ENCODE measurements at regions not wholly inside any gene's neighbourhood (a gene's known extent, or its start where the extent isn't known, plus 50 kb on each side); places are given as distances from the start of the nearest gene placed in this dataset.
"Not testable (repeated sequence)": the region's sequence is repeated elsewhere in the genome, so short reads cannot be mapped to it uniquely, and the experiment has no call there.

DNA sequence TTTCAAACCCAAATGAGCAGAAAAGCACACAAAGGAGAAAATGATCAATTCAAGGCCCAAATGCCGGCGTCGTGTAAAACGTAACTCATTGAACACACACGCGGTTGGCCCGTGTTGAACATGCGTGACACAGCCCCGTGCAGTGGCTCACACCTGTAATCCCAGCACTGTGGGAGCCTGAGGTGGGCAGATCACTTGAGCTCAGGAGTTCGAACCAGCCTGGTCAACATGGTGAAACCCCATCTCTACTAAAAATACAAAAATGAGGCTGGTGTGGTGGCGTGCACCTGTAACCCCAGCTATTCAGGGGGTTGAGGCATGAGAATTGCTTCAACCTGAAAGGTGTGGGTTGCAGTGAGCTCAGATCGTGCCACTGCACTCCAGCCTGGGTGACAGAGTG lies 156.7 kb upstream of the KLF6 start:
- DNase-seq = no peak

DNA sequence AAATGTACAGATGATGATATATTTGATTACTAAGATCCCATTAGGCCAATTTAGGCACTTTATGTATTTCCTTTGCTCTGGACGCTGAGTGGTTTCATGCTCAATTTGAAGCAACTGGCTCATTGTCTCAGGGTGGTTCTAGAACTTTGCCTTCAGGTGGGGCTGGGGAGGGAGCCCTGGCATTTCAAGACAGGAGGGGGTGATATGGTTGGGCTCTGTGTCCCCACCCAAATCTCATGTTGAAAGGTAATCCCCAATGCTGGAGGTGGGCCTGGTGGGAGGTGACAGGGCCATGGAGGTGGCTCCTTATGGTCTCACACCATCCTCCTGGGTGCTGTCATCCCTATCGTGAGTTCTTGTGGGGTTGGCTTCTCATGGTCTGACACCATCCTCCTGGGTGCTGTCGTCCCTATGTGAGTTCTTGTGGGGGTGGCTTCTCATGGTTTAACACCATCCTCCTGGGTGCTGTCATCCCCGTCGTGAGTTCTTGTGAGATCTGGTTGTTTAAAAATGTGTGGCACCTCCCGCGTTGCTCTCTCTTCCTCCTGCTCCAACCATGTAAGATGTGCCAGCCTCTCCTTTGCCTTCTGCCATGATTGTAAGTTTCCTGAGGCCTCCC lies 151.5 kb upstream of the KLF6 start:
- no peak for DNase-seq

DNA sequence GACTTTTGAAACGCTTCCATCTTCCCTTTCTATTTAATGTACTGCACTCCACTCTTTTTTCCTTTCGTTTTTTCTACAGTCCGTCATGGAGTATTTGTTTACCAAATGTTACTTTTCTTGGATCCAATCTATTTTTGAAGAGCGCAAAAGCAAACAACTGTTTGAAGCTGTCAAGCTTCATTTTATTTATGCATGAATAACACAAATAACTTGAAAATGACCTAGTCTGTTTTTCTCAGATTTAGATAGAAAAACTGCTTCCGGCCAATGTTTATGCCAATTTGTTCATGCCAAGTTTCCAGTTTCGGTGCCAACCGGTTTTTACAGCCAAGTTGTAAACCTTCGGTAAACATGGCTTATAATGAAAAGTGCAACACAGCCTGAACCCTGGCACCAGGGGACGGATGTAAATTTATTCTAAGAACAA lies 150.9 kb upstream of the KLF6 start:
- no peak for DNase-seq

DNA sequence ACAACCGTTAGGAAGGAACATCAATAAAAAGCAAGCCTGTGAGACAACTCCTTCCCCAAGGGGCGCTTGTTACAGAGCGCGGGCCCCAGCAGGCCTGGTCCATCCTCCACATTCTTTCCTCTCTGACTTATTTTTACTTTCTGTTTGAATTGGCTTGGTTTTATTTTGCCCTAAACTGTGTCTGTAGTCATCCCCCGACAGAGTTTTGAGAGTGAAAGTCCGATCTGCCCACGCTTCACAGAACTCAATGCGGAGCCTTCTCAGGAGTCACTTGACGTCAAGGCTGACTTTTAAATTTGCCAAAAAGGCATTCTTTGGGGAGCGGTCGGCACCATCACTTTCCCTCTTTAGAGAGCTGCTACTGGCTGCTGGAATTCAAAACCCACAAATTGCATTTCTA lies 150.1 kb upstream of the KLF6 start:
- DNase-seq = peak; percentile 76 to 86

DNA sequence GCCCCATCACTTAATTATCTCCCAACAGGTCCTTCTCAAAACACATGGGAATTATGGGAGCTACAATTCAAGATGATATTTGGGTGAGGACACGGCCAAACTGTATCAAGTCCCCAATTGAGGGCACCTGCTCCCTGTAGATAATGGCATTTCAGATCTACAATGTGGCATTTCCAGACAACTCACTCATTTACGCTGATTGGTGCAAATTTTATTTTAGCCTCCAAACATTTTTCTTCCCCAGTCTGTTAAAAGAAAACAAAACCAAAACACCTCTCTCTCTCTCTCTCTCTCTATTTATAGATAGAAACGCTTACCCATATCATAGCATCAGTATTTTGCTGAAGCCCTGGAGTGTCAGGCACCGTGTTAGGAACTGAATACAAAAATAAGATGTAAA lies 148.7 kb upstream of the KLF6 start:
- no peak for DNase-seq

DNA sequence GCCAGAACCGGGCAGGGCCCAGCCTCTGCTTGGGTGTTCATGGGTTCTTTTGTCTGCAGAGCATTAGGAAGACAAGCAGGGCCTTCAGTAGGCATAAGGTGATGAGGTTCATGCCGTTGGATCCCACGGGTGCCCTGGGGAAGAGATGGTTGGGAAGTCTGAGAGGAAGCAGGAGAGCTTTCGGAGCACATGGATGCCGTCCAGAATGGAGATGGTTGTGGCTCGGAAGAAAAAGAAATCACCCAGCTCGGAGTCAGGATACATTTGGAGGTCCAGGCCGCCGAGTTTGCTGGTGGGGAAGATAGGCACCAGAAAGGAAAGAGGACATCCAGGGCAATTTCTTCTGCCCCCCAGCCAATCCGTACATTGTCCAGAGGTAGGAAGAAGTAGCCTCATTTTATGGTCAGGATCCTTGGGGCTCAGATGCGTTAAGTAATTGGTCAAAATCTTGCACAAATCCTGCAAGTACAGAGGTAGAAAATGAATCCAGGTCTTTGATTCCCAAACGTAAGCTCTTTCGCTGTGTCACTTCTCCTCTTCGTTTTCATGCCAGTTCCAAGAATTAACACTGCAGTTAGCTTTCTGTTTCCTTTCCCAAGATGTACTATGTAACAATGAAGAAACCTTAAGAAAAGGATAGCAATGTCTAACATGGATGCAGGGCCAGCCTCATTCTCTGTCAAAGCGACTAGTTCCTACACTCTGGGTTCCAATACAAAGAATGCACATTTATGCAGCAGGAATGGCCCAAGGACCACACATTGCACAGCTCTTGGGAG lies 147.8 kb upstream of the KLF6 start:
- no peak for DNase-seq

DNA sequence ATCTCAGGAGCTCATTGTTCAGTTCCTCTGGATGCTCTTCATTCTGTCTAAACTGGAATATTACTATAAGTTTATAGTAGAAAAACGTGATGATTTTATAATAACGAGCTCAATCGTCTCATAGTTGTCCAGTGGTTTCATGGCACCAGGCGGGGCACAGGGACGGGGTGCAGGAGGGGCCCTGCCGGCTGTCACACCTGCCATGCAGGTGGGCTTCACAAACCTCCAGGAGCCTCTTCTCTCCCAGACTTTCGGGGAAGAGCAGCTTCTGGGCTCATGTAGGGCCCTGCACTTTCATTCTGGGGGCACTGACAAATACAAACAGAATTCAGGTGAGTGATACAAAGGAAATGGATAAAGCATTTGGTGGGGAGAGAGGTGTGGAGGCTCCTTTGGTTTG lies 146.9 kb upstream of the KLF6 start:
- DNase-seq = no peak

DNA sequence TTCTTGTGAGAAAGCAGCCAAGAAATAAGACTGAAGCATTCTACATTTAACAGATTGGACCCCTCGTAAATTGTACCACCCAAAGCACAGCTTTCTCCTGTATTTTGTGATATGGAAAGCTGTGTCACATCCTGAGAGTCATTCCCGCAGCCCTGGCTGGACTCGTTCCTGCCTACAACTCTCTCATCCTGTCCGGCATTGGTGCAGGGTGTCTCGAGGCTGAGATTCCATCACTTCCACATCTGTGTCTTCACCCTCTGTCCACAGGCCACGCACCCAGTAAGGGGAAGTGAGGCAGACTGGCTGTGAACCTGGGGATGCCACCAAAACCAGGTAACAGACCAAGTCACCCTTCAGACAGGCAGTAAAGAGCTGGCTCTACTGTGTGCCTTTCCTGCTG lies 146.2 kb upstream of the KLF6 start:
- DNase-seq = no peak

DNA sequence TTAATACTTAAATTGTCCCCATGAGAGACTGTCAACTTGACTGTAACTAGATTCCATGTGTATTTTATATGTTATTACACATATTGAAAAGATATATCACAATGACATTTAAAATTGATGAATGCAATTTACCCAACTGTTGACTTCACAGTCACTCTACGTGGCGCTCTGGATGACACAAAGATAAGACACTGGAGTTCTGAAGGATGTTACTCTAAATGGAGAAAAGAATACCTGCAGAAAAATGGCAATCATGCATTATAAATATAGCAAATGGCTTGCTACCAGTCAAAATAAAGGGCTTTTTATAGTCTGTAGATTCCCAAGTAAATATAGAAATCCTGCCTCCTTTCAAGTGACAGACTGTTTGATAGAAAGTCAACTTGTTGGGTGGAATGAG lies 143.6 kb upstream of the KLF6 start:
- no peak for DNase-seq

DNA sequence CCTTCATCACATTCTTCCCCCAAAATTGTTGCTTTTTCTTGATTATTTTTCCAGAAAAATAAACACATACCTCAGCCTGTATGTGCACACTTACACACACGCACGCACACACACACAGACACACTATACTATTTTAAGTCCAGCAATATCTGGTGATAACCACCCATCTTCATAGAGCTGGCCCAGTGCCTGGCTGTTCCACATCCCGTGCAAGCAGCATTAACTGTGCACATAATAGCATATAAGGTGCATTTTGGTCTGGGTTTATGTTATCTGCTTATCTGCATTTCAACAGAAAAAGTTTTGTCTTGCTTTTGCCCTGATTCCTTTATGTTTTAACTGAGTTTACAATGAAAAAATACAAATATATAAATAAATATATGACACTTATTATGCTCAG lies 143.1 kb upstream of the KLF6 start:
- DNase-seq = no peak

DNA sequence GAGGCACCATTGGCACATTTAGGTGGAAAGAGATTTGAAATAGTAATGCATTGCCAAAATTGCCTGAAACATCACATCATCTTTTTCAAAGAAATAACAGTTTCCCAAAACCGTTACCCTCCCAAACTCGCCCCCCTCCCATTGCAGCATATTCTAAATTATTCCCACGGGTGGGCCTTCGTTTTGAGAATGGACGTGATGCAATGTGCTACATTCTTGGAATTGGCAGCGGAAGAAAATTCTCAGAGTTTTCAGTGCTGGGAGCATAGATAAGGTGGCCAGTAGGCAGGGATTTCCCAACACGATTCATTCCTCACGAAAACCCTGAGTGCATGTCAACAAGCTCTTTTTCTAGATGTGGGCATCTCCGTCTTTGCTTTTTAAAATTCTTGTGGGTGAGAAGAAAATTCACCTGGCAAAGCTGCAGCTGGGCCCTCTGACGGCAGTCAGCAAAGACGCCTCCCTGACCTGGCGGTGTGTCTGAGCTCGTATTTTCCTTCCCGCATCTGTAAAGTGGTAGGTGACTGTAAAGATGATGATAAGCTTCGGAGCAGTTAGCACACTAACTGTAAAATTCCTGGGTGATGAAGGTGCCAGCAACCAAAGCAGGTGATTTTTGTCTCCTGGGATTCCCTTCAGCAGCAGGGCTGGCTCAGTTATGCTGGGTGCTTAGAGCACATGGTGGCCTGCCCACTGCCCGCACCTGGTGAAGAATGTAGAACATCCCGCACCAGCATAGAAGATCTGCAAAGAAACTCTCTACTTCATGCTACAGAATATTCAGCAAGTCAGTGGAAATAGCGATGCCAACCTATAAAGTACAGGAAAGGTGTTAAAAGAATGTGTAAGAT lies 141.9 kb upstream of the KLF6 start:
- DNase-seq = peak in 1 of 2 experiments; percentile 20

DNA sequence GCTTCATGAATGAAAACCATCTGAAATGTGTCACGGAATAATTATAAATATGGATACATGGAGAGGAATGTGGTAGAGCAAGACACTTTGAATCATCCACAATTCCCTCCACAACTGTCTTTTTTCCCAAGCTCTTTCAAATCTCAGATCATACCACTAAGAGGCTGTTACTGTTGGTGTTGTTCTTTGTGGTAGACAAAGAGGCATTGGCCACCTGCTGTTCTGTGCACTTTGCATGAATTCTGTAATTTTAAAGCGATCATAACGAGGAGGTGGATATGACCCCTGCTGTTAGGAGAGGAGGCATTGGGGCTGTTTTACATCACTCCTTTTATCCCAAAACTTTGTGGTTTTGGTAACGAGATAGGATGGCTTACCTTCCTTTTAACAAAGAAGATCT lies 141.2 kb upstream of the KLF6 start:
- DNase-seq = no peak

DNA sequence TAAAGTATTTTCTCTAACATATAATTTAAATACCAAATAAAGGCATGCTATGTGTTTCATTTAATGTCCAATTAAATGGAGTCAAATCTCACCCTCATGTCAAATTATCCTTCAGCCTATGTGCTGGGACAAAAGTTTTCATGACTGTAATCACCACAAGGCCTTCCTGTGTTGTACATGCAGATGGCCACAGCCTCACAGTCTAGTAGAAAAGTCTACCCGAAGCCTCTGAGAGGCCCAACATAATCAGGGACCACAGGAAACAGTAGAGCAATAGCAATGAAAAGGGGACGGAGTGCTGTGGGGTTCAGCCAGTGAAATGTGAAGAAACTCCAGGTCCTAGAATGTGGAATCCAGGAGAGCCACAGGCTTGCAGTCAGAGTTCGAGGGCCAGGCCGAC lies 140.2 kb upstream of the KLF6 start:
- no peak for DNase-seq

DNA sequence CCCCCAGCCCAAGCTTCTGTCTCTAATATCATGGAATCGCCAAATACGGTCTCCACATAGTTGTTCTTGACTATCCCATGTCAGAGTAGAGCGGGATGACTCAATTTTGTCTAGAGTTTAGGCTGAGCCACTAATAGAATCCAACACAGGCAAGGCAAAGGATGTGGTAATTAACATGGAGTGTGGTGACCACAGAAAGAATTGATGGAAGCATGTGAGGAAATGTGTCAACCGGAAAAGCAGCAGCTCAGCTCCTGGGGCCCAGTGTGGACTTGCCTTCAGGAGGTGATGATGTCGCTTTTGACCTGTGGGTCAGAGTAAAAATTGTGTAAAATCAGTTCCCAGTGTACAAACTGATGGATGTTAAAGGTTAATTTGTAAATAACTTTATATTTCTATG lies 139.3 kb upstream of the KLF6 start:
- DNase-seq = no peak

DNA sequence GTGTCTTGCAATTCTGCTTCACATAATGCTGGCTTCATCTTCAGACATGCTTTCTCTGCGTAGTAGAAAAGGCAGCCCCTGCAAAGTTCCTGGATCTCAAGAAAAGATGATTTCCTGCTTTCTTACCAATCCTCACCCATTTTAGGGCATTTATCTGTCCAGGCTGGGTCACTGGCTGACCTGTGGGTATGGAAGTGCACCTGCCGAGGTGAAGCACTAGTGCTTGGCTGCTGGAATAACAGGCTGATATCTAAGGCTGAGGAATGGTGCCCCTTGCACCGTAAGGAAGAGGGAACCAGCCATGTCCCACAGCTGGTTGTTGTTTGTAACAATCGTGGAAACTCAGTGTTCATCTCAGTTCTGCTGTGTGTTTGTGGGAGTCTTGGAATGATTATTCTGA lies 138.0 kb upstream of the KLF6 start:
- no peak for DNase-seq

DNA sequence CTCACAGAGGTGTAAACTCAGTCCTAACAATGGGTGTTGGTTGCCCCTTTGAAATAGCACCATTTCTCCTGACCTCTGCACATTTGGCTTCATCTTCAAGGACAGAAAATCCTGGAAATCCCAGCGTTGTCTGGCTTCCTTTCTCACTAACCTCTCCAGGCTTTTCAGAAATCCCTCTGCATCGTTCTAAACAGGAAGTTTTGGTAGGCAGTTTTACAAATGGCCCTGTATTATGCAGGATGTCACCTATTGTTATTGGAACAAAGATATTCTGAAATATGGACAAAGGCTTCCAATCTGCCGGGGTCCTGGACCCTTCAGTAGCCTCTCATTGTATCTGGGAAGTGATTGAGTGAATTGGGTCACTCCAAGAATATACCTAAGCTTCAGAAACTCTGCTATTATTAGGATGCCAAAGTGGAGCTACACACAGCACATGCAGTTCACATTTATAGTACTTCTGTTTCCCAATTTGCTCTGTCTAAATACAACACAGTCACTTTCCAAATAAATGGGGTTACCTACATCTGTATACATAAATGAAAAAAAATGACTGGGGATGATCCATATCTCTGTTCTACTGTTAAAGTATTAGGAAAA lies 134.8 kb upstream of the KLF6 start:
- DNase-seq = no peak

DNA sequence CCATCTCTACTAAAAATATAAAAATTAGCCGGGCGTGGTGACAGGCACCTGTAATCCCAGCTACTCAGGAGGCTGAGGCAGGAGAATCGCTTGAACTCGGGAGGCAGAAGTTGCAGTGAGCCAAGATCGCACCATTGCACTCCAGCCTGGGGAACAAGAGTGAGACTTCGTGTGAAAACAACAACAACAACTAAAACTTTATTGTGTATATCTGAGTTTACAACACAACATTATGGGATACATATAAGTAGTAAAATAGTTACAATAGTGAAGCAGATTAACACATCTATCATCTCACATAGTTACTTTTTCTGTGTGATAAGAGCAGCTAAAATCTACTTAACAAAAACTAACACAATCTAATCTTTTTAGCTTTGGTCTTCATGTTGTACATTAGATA lies 132.4 kb upstream of the KLF6 start:
- not testable (repeated sequence) for DNase-seq

DNA sequence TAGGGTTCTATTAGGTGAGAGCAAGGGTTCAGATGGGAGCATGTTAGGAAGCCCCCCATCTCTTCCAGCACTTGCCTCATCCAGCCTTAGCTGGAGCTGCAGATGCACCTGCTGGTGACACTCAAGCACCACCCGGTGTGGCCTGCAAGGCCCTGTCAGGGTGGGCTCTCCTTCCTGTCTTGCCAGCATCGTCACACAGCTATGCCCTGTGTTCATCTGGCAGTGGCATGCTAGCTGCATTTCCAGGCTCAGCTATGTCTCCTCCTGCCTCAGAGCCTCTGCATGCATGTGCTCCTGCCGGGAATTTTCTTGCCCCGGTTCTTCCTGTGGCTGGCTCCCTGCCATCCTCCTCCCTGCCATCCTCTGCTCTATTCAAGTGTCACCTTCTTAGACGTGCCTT lies 129.7 kb upstream of the KLF6 start:
- DNase-seq = no peak

DNA sequence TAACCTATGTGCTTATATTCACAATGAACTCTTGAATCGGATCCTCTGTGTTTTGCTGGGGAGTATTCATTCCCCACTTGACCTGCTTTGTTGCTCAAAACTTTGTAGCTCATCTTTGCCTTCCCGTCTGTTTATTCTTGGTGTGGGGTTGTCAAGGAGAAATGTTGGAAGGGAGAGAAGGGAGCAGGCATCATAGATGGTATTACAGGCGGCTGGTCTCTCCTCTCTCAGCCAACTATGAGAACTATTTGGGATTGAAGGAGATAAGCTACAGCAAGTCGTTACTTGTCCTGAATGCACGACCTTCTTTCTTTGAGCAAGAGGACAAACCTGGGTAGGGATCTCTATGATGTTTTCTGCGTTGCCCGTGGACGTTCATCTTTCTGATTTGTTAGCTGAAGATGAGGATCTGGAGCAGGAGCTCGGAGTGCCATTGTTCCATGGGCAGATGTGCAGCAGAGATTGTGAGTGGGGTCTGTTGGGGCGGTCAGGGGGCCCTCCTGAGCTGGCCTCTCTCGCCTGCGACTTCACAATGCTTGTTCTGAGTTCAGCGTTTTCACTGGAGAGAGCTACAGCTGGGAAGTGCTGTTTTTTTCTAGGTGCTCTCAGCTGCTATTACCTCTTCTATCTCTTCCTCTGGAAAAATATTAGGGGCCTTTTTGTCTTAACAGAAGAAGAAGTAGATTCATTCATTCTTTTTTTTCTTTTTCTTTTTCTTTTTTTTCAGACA lies 126.9 kb upstream of the KLF6 start:
- no peak for DNase-seq

DNA sequence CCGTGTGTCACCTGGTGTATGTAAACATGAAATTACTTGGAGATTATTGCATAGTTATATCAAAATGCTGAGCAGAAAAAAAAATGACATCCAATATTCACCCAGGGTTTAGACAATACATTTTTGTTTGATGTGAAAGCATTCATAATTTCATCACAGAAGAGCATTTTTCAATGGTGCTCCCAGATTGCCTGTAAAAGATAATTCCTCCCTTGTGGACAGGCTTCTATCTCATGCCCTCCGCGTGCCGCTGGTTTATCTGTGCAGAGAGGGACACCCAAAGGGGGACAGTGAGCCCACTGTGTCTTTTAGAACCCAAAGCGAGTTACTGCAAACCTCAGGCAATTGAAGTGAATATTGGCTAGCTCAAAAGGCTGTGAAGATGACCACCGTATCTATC lies 126.2 kb upstream of the KLF6 start:
- no peak for DNase-seq

DNA sequence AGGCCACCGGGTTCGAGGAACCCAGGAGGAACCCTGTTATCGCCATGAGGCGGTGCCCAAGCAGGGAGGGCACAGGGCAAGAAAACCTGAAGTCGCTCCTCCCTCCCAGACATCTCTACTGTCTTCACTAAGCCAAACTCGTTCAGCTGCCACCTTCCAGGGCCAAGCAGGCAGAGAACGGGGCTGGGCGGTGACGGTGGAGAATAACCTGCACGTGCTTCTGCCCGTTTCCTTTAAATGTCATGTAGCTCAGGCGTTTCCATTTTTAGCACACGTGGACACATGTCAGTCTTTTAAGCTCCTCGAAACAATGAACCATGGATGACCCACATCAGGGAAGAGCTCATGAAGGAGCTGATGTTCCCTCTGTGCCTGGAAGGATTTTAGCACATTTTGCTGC lies 124.3 kb upstream of the KLF6 start:
- DNase-seq = no peak

DNA sequence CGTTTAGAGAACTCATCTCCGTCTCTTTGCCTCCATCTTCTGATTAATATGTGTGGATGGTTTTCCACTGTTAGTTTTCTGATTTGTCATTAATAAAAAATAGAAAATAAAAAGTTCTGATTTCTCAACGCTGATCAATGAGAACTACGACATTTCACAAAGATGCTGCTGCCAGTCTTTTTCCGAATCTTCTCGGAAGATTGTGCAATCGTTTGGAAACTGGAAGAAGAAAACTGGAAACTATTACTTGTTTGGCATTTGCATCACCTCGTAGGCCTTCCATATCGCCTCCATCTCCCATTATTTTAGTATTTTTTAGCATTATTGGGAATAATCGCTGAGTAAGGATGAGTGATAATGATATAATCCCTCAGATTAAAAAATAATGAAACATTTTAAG lies 123.2 kb upstream of the KLF6 start:
- DNase-seq = no peak

DNA sequence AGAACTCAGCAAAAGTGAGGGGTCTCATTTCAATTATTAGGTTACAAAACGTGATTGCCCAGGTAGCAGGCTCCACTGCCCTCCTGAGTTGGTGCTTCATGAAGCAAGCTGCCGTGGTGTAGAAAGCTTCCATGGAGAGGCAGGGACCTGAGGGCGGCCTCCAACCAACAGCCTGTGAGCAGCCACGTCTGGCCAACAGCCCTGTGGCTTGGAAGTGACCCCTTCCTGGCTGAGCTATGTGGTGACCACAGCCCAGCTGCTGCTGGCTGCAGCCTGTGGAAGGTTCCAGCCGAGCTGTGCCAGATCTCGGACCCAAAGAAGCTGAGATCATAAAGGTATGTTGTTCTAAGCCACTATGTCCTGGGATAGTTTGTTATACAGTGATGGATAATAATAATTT lies 122.5 kb upstream of the KLF6 start:
- DNase-seq = no peak

All from activated CD4-positive, alpha-beta T cell treated with anti-CD3 and anti-CD28 coated beads, Interleukin-2, amount 50 U/mL, for 48 hours (primary cell).